ENCODE measurements at regions not wholly inside any gene's neighbourhood (a gene's known extent, or its start where the extent isn't known, plus 50 kb on each side); places are given as distances from the start of the nearest gene placed in this dataset.

DNA sequence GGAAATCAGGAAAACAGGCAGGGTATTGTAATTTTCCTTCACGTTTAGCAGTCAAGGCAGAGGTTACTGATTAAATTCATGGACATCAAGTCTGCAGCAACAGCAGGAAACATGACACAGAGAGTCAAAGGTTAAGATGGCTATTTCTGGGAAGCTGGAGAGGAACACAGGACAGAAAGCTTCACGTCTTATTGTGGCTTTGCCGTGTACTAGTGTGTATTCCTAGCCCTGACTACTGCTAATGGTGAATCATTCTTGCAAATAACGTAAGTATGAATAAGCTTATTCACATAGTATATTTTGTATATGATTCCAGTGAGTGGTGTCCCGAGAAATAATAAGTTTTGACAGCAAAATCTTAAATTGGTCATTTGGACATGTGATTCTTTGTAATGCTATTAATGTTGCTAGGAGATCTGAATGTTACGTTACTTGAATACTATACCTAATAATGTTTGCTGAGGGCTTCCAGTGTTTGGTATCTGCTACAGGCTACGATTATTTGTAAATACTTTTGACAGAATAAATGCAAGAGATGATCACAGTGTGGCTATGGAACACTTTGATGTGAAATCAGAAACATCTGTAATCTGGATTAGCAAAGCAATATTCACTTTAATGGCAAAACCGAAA, 77.4 kb downstream of the DISP1 start:
- TF ChIP-seq, protein P1, sequence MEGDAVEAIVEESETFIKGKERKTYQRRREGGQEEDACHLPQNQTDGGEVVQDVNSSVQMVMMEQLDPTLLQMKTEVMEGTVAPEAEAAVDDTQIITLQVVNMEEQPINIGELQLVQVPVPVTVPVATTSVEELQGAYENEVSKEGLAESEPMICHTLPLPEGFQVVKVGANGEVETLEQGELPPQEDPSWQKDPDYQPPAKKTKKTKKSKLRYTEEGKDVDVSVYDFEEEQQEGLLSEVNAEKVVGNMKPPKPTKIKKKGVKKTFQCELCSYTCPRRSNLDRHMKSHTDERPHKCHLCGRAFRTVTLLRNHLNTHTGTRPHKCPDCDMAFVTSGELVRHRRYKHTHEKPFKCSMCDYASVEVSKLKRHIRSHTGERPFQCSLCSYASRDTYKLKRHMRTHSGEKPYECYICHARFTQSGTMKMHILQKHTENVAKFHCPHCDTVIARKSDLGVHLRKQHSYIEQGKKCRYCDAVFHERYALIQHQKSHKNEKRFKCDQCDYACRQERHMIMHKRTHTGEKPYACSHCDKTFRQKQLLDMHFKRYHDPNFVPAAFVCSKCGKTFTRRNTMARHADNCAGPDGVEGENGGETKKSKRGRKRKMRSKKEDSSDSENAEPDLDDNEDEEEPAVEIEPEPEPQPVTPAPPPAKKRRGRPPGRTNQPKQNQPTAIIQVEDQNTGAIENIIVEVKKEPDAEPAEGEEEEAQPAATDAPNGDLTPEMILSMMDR (conservative IDR thresholded peaks at IDR 0.05; ENCODE audit: low read depth, low read length): no peak
- no peak for TF ChIP-seq EZH2 (IDR thresholded peaks at IDR 0.05; ENCODE audit: low read length, unreplicated experiment)

Data from PC-3 (cell line).